ENCODE measurements at regions not wholly inside any gene's neighbourhood (a gene's known extent, or its start where the extent isn't known, plus 50 kb on each side); places are given as distances from the start of the nearest gene placed in this dataset.

GRCh38 chr1:177558372-177558771 is 387.6 kb downstream of the BRINP2 start:
- TF ChIP-seq CTCF (IDR thresholded peaks at IDR 0.05; ENCODE audit: insufficient read depth, low read length) = no peak
- no peak for TF ChIP-seq REST (IDR thresholded peaks at IDR 0.05; ENCODE audit: insufficient replicate concordance, low read depth)
